ENCODE measurements at regions not wholly inside any gene's neighbourhood (a gene's known extent, or its start where the extent isn't known, plus 50 kb on each side); places are given as distances from the start of the nearest gene placed in this dataset.

- DNase-seq (ENCODE audit: extremely low spot score, insufficient read length, low read depth): no peak
- FAIRE-seq: no peak
Measured at GRCh38 chr6:142551274-142551811, 249.5 kb downstream of the ADGRG6 start.

DNA sequence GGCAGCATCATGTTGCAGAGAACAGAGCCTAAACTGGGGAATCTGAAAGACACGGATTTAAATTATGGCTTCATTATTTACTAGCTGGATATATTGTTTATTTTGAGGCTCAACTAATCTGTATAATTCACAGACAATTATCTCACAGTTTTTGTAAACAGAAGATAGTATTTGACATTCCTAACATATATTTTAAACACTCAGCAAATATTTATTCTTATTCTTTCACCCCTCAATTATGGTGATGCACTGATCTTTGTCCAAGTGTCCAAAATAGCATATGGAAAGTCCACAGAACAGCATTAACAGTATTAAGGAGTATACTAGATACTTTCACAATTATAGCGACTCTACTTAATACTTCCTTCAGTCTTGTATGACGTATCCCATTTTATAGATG is 257.0 kb downstream of the ADGRG6 start:
- DNase-seq (ENCODE audit: extremely low spot score, insufficient read length, low read depth): no peak
- FAIRE-seq: no peak

DNA sequence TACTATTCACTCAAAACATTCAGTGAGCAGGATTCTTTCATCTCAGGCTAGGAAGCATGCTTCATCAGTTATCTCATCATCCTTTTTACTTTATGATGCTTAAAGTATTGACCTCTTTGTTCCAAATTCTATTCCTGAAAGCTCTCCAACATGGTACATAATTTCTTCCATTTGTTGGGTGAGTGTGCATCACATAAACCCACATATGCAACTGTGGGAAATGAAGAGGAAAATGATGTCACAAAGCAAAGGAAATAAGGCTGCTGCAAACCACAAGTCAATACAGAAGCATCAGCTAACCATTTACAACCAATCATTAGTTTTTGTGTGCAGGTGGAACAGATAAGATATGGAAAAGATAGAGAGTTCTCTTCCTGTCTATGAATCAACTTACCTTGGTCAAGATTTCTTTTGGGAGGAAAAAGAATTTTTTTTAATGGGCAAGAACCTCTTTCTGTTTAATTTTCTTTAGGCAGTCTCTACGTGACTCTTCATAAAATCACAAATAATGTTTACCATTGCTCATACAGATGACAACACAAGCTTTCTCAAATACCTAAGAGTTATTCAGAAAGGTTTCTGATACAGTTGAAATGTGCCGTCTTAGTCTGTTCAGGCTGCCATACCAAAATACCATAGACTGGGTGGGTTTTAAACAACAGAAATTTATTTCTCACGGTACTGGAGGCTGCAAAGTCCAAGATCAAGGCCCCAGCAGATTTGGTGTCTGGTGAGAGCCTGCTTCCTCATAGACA is 259.9 kb downstream of the ADGRG6 start:
- no peak for FAIRE-seq
- no peak for DNase-seq (ENCODE audit: extremely low spot score, insufficient read length, low read depth)

GRCh38 chr6:142562865-142563264 is 261.1 kb downstream of the ADGRG6 start:
- DNase-seq (ENCODE audit: extremely low spot score, insufficient read length, low read depth) (no peak), FAIRE-seq (no peak)

DNA sequence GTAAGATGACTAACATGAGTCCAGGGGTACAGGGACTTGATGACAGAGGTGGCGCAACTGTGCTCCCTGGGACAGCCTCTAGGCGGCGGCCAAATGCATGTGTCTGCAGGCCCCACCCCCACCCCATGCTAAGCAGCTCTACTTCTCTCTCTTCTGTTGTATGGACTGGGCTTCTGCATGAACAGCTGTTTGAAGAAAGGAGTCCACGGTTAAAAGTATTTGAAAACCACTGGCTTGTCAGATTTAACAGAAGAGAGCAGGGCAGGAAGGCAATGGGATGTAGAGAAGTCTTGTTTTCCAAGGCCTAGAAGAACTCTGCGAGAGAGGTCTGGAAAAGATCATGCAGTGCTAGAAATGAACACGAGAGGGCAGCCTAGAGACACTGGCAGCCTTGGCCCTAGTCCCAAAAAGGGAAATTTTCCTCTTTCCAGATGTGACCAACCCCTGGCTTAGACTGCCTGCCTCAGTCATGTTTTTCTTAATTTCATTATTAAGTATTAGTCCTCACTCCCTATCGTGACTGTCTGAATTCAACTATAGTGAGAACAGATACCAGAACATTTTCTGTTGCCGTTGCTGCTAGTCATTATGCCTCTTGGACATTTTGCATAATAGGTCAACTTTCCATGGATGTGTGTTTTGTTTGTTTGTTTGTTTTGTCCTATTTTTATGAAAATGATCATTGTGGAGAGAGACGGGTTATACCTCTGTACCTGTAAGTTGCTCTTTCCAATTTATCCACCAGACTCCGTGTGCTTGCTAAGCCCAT is 265.0 kb downstream of the ADGRG6 start:
- peak; percentile 81 for FAIRE-seq
- DNase-seq (ENCODE audit: extremely low spot score, insufficient read length, low read depth): peak; percentile 30

DNA sequence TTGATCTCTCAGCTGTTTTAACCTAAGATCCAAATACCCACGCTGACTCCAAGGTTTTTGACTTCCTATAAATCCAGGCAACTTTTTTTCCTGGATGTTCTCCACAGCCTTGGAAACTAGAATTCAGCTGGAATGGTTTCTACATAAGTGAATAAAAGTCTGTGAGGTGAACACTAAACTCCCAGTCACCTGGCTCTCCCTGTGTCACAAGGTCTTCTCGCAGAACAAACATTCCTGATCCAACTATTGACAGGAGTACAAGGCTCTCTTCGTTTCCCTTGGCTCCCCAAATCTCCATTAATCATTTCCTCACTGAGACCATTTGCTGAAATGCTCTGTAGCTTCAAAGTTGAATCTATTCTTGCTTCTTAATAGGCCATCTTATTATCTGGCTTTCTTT is 265.7 kb downstream of the ADGRG6 start:
- DNase-seq (ENCODE audit: extremely low spot score, insufficient read length, low read depth) (no peak), FAIRE-seq (no peak)

DNA sequence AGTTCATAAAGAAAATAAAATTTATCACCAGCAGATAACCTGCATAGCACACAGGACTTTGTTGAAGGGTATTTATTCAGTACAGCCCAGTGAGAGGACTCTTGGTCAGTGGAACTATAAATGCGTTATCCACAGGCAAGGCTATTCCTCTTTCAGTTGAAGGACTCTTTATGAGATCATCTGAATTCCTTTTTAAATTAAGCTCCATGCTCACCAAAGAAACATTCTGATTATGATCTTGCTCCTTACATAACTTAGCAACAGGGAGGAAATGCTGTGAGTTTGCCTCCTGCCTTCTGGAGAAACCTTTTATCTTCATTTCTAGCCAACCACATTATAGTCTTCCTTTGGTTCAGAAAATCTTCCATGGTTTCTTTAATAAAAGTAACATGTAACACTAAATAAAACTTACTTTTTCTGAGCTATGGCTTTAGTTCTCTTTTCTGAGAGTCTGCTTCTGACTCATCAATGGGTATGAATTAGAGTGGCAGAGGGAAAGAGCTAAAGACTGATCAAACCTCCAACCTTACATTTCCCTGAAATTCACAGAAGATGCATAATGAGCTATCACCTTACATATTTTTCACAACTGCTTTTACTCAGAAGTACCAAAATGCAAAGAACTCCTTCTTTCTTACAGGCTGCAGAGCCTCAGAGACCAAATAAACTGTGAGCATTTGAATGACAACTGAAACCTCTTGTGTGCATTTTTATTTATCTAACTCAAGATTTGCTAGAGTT is 267.2 kb downstream of the ADGRG6 start:
- FAIRE-seq: no peak
- no peak for DNase-seq (ENCODE audit: extremely low spot score, insufficient read length, low read depth)

DNA sequence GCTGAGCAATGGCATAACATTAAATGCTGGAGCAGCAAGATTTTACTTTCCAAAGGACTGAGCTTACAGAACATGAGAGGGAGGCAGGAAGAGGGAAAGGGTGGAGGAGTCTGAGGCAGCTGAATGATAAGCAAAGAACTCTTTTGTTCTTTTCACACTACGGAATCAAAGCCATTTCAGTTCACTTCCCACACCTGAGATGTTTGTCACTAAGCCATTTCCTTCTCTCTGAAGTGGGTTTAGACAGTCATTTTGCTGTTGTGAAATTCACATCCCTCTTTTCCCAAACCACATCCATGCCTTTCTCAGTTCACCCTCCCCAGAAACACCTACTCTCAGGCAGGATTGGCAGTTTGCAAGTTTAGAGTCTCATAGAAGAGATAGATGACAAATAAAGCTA is 267.9 kb downstream of the ADGRG6 start:
- no peak for FAIRE-seq
- DNase-seq (ENCODE audit: extremely low spot score, insufficient read length, low read depth): no peak

GRCh38 chr6:142570221-142570671 is 268.4 kb downstream of the ADGRG6 start:
- no peak for DNase-seq (ENCODE audit: extremely low spot score, insufficient read length, low read depth)
- FAIRE-seq: no peak

DNA sequence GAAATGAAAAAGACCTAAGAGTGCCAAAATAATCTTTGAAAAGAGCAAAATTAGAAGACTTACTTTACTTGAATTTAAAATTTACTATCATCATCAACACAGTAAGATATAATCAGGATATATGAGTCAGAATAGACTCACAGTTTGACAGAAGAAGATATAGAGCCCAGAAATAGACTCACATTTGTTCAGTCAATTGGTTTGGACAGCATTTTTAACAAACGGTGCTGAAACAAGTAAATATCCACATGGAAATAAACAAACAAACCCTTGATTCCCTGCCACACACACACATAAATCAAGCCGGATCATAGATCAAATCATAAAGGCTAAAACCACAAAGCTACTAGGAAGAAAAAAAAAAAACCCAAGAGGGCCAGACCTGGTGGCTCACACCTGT is 291.1 kb downstream of the ADGRG6 start:
- FAIRE-seq: no peak

GRCh38 chr6:142597836-142598235 is 296.0 kb downstream of the ADGRG6 start:
- FAIRE-seq (no peak), DNase-seq (ENCODE audit: extremely low spot score, insufficient read length, low read depth) (no peak)

More for the DNA sequence above, 291.1 kb downstream of the ADGRG6 start:
- DNase-seq (ENCODE audit: extremely low spot score, insufficient read length, low read depth): no peak

DNA sequence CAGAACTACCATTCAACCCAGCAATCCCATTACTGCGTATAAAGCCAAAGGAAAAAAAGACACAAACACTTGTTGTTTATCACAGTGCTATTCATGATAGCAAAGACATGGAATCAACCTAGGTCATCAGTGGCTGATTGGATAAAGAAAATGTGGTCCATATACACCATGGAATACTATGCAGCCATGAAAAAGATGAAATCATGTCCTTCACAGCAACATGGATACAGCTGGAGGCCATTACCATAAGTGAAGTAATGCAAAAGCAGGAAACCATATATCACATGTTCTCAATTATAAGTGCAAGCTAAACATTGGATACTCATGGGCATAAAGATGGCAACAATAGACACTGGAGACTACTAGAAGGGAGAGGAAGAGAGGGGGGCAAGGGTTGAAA is 299.6 kb downstream of the ADGRG6 start:
- DNase-seq (ENCODE audit: extremely low spot score, insufficient read length, low read depth) (no peak), FAIRE-seq (no peak)

DNA sequence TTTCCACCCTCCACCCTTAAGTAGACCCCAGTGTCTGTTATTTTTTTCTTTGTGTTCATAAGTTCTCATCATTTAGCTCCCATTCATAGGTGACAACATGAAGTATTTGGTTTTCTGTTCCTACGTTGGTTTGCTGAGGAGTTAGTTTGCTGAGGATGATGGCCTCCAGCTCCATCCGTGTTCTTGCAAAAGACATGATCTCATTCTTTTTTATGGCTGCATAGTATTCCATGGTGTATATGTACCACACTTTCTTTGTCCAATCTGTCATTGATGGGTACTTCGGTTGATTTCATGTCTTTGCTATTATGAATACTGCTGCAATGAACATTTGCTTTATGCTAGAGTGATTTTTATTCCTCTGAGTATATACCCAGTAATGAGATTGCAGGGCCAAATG is 301.2 kb downstream of the ADGRG6 start:
- FAIRE-seq (no peak), DNase-seq (ENCODE audit: extremely low spot score, insufficient read length, low read depth) (no peak)

DNA sequence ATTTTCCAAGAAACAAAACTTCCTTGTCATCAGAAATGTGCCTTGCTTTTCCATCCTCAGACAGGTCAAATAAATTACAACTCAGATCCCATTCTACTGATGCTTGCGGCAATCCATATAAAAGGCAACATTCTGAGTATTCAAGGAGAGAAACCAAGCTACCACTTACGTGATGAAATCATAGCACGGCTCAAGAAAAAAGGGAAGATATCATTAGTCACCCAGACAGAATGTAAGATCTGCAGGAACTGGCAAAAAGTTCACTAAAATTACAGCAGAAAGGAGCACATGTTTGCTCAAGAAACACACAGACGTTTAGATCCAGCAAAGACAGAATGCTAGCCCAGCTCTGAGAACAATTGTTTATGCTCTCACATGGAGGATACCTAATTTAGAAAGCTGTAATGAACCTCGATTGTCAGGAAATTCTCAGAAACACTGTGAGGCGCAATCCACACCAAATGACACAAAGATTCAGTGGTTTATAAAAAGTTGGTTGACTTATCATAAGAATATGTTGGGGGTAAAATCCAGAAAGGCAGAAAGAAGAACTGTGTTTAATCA is 304.2 kb downstream of the ADGRG6 start:
- DNase-seq (ENCODE audit: extremely low spot score, insufficient read length, low read depth): no peak
- FAIRE-seq: no peak

GRCh38 chr6:142612956-142613355 is 311.1 kb downstream of the ADGRG6 start:
- no peak for FAIRE-seq
- DNase-seq (ENCODE audit: extremely low spot score, insufficient read length, low read depth): no peak

DNA sequence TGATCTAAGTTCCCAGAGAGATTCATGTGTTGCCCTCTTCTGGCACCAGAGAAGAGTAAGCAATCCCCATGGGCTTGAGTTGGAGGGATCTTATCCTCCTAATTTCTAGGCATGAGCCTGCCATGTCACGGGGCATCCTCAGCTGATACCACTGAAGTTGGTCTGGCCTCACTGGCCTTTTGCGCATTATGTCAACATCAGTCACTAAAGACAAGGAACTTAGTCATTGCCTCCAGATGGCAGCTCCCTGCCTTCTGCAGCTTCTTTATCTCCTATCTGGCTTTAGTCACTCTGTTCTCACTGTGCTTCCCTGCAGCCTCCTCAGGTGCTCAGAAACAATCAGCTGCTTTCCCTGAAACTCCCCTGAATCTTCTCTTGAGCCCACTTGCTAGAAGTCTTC is 312.2 kb downstream of the ADGRG6 start:
- DNase-seq (ENCODE audit: extremely low spot score, insufficient read length, low read depth): no peak
- FAIRE-seq: no peak

GRCh38 chr6:142617158-142617557 is 315.4 kb downstream of the ADGRG6 start:
- FAIRE-seq (no peak), DNase-seq (ENCODE audit: extremely low spot score, insufficient read length, low read depth) (no peak)

GRCh38 chr6:142621822-142622221 is 320.0 kb downstream of the ADGRG6 start:
- DNase-seq (ENCODE audit: extremely low spot score, insufficient read length, low read depth): no peak
- no peak for FAIRE-seq

- FAIRE-seq: no peak
- no peak for DNase-seq (ENCODE audit: extremely low spot score, insufficient read length, low read depth)
Measured at GRCh38 chr6:142624978-142625715, 319.8 kb downstream of the HIVEP2 start.

DNA sequence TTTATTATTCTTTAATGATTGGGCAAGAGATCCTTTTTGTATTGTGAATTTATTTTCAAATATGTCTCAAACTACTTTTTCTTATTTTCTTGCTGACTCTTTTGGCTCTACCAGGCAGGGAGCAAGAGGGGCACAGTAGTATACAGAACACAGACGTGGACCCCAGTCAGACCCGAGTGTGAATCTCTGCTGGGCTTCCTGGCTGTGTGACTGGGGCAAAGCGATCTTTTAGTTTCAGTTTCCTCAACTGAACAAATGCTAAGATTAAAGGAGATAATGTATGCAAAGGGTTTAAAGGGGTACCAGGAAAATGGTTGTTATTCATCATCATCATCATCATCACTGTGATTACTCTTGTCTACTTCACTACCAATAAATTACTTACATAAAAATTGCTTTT is 317.5 kb downstream of the HIVEP2 start:
- DNase-seq (ENCODE audit: extremely low spot score, insufficient read length, low read depth): no peak
- no peak for FAIRE-seq
